SK-N-SH treated with all-trans-retinoic acid at 6 μM for 48 hours (cell line): ENCODE measurements at regions not wholly inside any gene's neighbourhood (a gene's known extent, or its start where the extent isn't known, plus 50 kb on each side); places are given as distances from the start of the nearest gene placed in this dataset.

Source experiments
- BACH2 ChIP-seq: fragments of 250-450 bp; sonication (Bioruptor Pico); IDR thresholded peaks from 2 replicates; pipeline ENCODE4 v1.9.0; 2021; ENCODE audit warnings: mild to moderate bottlenecking, borderline replicate concordance
- OSR1 ChIP-seq: fragments of 250-450 bp; sonication (Bioruptor Pico); IDR thresholded peaks from 2 replicates; pipeline ENCODE4 v1.8.0; 2022; ENCODE audit warnings: moderate library complexity, mild to moderate bottlenecking, inconsistent platforms
- RARB ChIP-seq: fragments of 250-450 bp; sonication (Bioruptor Pico); IDR thresholded peaks from 2 replicates; pipeline ENCODE4 v1.8.0; 2021; ENCODE audit warnings: mild to moderate bottlenecking, moderate library complexity
- SNAI2 ChIP-seq: fragments of 250-450 bp; sonication (Bioruptor Pico); IDR thresholded peaks from 2 replicates; pipeline ENCODE4 v1.5.0; 2020; ENCODE audit warnings: mild to moderate bottlenecking, moderate library complexity
- TCF4 ChIP-seq: fragments of 250-450 bp; sonication (Bioruptor Pico); IDR thresholded peaks from 2 replicates; pipeline ENCODE4 v1.8.0; 2021; ENCODE audit warnings: mild to moderate bottlenecking, moderate library complexity, borderline replicate concordance
- ZFP30 ChIP-seq: fragments of 450-650 bp; formaldehyde crosslinking; IDR thresholded peaks from 2 replicates; pipeline ENCODE4 v1.5.0; 2022; ENCODE audit warnings: mild to moderate bottlenecking, moderate library complexity
- TF ChIP-seq, protein P1 (sequence below): fragments of 250-450 bp; sonication (Bioruptor Pico); IDR thresholded peaks from 2 replicates; pipeline ENCODE4 v1.8.0; 2020; ENCODE audit warnings: mild to moderate bottlenecking, moderate library complexity, borderline replicate concordance
- TF ChIP-seq, protein P2 (sequence below): fragments of 250-450 bp; sonication (Bioruptor Pico); IDR thresholded peaks from 2 replicates; pipeline ENCODE4 v1.5.1; 2021; ENCODE audit warnings: mild to moderate bottlenecking, moderate library complexity
- TF ChIP-seq, protein P3 (sequence below): fragments of 250-450 bp; sonication (Bioruptor Pico); IDR thresholded peaks from 2 replicates; pipeline ENCODE4 v1.5.1; 2020; ENCODE audit warnings: low read depth, mild to moderate bottlenecking, moderate library complexity

DNA sequence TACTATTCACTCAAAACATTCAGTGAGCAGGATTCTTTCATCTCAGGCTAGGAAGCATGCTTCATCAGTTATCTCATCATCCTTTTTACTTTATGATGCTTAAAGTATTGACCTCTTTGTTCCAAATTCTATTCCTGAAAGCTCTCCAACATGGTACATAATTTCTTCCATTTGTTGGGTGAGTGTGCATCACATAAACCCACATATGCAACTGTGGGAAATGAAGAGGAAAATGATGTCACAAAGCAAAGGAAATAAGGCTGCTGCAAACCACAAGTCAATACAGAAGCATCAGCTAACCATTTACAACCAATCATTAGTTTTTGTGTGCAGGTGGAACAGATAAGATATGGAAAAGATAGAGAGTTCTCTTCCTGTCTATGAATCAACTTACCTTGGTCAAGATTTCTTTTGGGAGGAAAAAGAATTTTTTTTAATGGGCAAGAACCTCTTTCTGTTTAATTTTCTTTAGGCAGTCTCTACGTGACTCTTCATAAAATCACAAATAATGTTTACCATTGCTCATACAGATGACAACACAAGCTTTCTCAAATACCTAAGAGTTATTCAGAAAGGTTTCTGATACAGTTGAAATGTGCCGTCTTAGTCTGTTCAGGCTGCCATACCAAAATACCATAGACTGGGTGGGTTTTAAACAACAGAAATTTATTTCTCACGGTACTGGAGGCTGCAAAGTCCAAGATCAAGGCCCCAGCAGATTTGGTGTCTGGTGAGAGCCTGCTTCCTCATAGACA is 259.9 kb downstream of the ADGRG6 start:
- TF ChIP-seq, protein P1, sequence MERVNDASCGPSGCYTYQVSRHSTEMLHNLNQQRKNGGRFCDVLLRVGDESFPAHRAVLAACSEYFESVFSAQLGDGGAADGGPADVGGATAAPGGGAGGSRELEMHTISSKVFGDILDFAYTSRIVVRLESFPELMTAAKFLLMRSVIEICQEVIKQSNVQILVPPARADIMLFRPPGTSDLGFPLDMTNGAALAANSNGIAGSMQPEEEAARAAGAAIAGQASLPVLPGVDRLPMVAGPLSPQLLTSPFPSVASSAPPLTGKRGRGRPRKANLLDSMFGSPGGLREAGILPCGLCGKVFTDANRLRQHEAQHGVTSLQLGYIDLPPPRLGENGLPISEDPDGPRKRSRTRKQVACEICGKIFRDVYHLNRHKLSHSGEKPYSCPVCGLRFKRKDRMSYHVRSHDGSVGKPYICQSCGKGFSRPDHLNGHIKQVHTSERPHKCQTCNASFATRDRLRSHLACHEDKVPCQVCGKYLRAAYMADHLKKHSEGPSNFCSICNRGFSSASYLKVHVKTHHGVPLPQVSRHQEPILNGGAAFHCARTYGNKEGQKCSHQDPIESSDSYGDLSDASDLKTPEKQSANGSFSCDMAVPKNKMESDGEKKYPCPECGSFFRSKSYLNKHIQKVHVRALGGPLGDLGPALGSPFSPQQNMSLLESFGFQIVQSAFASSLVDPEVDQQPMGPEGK (CRISPR knock-in tag) = no peak
- TF ChIP-seq SNAI2 (CRISPR knock-in tag) = no peak
- no peak for TF ChIP-seq TCF4 (CRISPR knock-in tag)
- TF ChIP-seq, protein P2, sequence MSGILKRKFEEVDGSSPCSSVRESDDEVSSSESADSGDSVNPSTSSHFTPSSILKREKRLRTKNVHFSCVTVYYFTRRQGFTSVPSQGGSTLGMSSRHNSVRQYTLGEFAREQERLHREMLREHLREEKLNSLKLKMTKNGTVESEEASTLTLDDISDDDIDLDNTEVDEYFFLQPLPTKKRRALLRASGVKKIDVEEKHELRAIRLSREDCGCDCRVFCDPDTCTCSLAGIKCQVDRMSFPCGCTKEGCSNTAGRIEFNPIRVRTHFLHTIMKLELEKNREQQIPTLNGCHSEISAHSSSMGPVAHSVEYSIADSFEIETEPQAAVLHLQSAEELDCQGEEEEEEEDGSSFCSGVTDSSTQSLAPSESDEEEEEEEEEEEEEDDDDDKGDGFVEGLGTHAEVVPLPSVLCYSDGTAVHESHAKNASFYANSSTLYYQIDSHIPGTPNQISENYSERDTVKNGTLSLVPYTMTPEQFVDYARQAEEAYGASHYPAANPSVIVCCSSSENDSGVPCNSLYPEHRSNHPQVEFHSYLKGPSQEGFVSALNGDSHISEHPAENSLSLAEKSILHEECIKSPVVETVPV = no peak
- TF ChIP-seq BACH2 (CRISPR knock-in tag) = no peak
- no peak for TF ChIP-seq RARB (CRISPR knock-in tag)
- TF ChIP-seq ZFP30 = no peak
- TF ChIP-seq, protein P3, sequence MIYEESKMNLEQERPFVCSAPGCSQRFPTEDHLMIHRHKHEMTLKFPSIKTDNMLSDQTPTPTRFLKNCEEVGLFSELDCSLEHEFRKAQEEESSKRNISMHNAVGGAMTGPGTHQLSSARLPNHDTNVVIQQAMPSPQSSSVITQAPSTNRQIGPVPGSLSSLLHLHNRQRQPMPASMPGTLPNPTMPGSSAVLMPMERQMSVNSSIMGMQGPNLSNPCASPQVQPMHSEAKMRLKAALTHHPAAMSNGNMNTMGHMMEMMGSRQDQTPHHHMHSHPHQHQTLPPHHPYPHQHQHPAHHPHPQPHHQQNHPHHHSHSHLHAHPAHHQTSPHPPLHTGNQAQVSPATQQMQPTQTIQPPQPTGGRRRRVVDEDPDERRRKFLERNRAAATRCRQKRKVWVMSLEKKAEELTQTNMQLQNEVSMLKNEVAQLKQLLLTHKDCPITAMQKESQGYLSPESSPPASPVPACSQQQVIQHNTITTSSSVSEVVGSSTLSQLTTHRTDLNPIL (CRISPR knock-in tag) = no peak
- no peak for TF ChIP-seq OSR1 (CRISPR knock-in tag)
